Panc1 (cell line): ENCODE measurements at regions not wholly inside any gene's neighbourhood (a gene's known extent, or its start where the extent isn't known, plus 50 kb on each side); places are given as distances from the start of the nearest gene placed in this dataset.

Source experiments
- CTCF ChIP-seq: fragments of 450-650 bp; IDR thresholded peaks from 2 replicates; pipeline ENCODE4 v1.5.1; 2017; ENCODE audit warnings: mild to moderate bottlenecking
- POLR2AphosphoS5 ChIP-seq: IDR thresholded peaks from 2 replicates; pipeline ENCODE4 v1.6.1; 2012; ENCODE audit warnings: mild to moderate bottlenecking, low read depth, low read length, moderate library complexity
- SIN3A ChIP-seq: IDR thresholded peaks from 2 replicates; pipeline ENCODE4 v1.6.1; 2012; ENCODE audit warnings: low read depth, mild to moderate bottlenecking, low read length, moderate library complexity, borderline replicate concordance; ENCODE audit not compliant: insufficient read depth
- TCF7L2 ChIP-seq: IDR thresholded peaks from 2 replicates; pipeline ENCODE4 v1.6.1; 2011; ENCODE audit warnings: mild to moderate bottlenecking, low read depth, low read length, inconsistent platforms
- TF ChIP-seq, protein P1 (sequence below), 2 experiments: IDR thresholded peaks; 2 replicates each; pipeline ENCODE4 v1.6.1; 2011 to 2012; ENCODE audit warnings: low read depth in 2 of 2, control low read depth in 1 of 2, low read length in 1 of 2, mild to moderate bottlenecking in 1 of 2, moderate library complexity in 1 of 2; ENCODE audit not compliant: insufficient read depth in 1 of 2

GRCh38 chr6:92121228-92121627 is 1298.1 kb downstream of the EPHA7 start:
- TF ChIP-seq SIN3A (no peak), CTCF (no peak), POLR2AphosphoS5 (no peak), TCF7L2 (no peak)
- TF ChIP-seq, protein P1, sequence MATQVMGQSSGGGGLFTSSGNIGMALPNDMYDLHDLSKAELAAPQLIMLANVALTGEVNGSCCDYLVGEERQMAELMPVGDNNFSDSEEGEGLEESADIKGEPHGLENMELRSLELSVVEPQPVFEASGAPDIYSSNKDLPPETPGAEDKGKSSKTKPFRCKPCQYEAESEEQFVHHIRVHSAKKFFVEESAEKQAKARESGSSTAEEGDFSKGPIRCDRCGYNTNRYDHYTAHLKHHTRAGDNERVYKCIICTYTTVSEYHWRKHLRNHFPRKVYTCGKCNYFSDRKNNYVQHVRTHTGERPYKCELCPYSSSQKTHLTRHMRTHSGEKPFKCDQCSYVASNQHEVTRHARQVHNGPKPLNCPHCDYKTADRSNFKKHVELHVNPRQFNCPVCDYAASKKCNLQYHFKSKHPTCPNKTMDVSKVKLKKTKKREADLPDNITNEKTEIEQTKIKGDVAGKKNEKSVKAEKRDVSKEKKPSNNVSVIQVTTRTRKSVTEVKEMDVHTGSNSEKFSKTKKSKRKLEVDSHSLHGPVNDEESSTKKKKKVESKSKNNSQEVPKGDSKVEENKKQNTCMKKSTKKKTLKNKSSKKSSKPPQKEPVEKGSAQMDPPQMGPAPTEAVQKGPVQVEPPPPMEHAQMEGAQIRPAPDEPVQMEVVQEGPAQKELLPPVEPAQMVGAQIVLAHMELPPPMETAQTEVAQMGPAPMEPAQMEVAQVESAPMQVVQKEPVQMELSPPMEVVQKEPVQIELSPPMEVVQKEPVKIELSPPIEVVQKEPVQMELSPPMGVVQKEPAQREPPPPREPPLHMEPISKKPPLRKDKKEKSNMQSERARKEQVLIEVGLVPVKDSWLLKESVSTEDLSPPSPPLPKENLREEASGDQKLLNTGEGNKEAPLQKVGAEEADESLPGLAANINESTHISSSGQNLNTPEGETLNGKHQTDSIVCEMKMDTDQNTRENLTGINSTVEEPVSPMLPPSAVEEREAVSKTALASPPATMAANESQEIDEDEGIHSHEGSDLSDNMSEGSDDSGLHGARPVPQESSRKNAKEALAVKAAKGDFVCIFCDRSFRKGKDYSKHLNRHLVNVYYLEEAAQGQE (IDR thresholded peaks at IDR 0.05; ENCODE audit: insufficient read depth in 1 of 2, low read depth in 2 of 2, low read length in 1 of 2), result no peak
